ENCODE measurements at regions not wholly inside any gene's neighbourhood (a gene's known extent, or its start where the extent isn't known, plus 50 kb on each side); places are given as distances from the start of the nearest gene placed in this dataset.

GRCh38 chr15:92565351-92566125 is 90.0 kb downstream of the FAM174B start:
- no peak for DNase-seq (ENCODE audit: low read depth)

- no peak for DNase-seq (ENCODE audit: low read depth)
Measured at GRCh38 chr15:92561754-92562153, 93.8 kb downstream of the FAM174B start.

DNA sequence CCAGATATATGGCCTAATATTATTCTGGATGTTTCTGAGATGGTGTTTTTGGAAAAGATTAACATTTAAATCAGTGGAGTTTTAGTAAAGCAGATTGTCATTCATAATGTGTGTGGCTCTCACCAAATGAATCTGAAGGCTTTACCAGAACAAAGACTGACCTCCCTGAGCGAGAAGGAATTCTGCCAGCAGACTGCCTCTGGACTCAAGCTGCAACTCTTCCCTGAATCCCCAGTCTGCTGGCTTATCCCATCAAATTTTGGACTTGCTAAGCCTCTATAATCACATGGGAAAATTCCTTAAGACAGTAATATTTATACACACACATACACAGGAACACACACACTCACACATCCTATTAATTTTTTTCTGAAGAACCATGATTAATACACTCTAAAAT is 102.3 kb downstream of the FAM174B start:
- no peak for DNase-seq (ENCODE audit: low read depth)

GRCh38 chr15:92545996-92546395 is 109.6 kb downstream of the FAM174B start:
- no peak for DNase-seq (ENCODE audit: low read depth)

GRCh38 chr15:92541291-92542200 is 114.0 kb downstream of the FAM174B start:
- DNase-seq (ENCODE audit: low read depth), result no peak

GRCh38 chr15:92538115-92538514 is 117.5 kb downstream of the FAM174B start:
- no peak for DNase-seq (ENCODE audit: low read depth)

DNA sequence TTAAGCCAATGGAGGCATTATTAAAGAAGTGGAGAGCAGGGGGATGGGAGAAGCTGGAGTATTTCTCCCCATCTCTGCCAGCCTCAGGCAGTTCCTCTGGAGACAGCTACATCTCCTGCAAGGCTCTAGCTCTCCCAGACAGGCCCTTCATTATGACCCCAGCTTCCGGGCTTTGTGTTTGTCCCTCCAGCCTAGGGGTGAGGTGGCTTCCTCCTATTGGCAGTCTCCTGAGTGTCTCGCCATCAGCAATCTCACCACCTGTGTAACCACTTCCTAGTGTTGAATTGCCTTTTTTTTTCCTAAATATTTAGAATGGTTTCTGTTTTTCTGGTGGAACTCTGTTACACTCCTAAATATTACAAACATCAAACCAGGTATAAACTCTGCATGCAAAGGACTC is 122.3 kb downstream of the FAM174B start:
- DNase-seq (ENCODE audit: low read depth), result no peak

DNA sequence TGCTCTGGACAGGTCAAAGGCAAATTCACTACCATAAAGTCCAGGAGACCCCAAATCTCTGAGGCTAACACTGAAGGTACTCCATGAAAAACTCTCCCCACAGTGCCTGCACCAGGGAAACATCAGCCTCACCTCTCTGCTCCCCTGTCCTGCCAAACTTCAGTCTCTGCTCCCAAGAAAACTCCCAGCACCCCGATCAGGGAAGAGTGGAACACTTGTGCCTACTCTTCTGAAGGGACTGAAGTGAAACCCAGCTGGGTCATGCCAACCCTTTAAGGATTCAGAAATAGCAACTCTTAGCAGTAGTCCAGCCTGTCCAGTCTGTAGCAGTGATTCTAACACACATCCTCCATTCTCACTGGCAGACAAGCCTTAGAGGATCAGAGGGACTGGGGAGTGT is 124.2 kb downstream of the FAM174B start:
- no peak for DNase-seq (ENCODE audit: low read depth)

DNA sequence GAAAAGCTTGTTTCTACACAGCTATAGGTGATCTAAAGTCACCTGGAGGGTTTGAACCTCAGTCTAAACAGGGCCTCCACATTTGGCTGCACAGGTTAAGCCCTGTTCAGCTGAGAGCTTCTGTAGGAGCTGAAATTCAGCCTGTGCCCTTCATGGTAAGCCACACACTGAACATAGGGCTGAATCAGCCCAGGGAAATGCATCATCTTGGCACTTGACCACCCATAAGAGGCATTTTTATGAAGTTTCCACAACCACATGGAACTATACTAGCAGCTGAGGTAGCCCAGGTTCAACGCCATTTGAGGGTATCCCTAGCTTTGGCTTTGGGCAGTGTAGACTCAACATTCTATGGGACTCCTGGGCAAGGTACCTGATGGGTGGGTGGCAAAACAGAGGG is 126.8 kb downstream of the FAM174B start:
- DNase-seq (ENCODE audit: low read depth), result no peak

DNA sequence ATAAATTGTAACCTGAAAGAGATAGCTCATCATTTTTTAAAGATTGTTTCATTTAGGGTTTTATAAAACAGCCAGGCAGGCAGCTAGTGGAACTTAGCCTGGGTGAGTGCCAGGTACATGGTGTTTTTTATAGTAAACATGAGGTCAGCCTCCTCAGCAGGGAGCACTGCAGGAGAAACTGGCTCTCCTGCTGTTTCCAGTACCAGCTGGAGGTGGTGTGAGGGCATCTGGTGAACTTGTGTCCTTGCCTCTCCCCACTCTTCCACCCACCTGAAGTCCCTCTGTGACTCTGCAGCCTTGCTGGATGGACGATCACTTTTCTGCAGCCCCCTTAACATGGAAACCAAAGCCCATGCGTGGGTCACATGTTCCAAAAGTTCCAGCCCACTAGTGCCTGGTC is 128.4 kb downstream of the FAM174B start:
- no peak for DNase-seq (ENCODE audit: low read depth)

- DNase-seq (ENCODE audit: low read depth), result no peak
Measured at GRCh38 chr15:92525758-92526245, 129.8 kb downstream of the FAM174B start.

DNA sequence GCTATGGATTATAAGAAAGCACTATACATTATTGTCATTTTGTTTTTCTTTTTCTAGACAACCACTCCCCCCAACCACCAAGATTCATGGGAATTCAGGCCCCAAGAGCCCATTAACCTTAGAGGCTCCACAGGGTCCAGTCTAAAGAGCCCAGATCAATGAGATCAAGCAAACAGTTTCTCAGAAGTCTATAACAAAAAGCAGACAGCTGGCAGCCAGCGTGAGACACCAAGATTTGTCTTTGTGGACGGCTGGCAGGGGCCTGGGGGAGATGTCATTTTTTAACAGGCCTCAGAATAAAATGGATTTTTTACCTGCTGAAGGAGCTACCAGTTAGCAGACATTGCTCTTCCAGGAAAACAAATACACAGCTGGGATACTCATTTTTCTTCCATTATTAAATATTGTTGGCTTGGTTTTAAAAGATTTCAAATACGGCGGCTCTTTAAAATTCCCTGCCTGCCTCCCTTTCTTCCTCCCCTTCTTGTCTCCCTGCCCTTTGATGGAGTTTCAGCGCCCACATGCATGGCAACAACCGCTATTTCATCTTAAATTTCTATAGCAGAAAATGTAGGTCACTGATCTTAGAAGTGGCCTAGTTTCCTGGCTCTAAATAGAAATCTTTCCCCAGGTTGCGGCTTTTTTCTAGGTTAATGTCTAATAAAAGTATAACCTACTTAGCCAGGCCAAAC is 130.6 kb downstream of the FAM174B start:
- no peak for DNase-seq (ENCODE audit: low read depth)

- DNase-seq (ENCODE audit: low read depth), result no peak
Measured at GRCh38 chr15:92524161-92524560, 130.5 kb downstream of the ST8SIA2 start.

- no peak for DNase-seq (ENCODE audit: low read depth)
Measured at GRCh38 chr15:92523176-92523575, 129.5 kb downstream of the ST8SIA2 start.

- peak; percentile 77 for DNase-seq (ENCODE audit: low read depth)
Measured at GRCh38 chr15:92521624-92522008, 127.9 kb downstream of the ST8SIA2 start.

DNA sequence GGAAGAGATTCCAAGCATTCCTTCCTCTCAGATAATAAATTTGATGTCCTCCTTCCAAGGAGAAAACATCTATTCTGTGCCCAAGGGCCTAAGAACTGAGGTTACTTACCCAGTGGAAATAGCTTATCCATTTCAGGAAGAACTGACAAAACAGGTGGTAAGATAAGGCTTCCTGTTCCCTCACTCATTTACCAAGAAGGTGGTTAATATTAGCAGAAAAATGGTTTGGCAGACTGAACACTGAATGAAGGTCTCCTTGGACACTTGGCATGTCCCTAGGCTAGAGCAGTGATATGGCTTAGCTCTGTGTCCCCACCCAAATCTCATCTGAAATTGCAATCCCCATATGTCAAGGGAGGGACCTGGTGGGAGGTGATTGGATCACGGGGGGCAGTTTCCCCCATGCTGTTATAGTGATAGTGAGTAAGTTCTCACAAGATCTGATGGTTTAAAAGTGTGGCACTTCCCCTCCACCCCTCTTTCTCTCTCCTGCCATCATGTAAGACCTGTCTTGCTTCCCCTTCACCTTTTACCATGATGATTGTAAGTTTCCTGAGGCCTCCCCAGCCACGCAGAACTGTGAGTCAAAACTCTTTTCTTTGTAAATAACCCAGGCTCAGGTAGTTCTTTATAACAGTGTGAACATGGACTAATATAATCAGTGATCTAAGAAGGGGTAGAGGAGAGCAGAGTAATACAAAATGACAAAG is 127.4 kb downstream of the ST8SIA2 start:
- DNase-seq (ENCODE audit: low read depth), result no peak

GRCh38 chr15:92519709-92520108 is 126.0 kb downstream of the ST8SIA2 start:
- no peak for DNase-seq (ENCODE audit: low read depth)

All from stromal cell of bone marrow (primary cell).